Endothelial cell of umbilical vein (primary cell): ENCODE measurements at regions not wholly inside any gene's neighbourhood (a gene's known extent, or its start where the extent isn't known, plus 50 kb on each side); places are given as distances from the start of the nearest gene placed in this dataset.

Experiments
- BruUV-seq: library from RNA; stranded (reverse); fragments of 400-500 nt; replicated peaks from 2 replicates; lab custom pipeline; 2021; lab: Mats Ljungman, UMichigan
- CTCF ChIA-PET: fragments of 300-600, 350-600 bp; sonication (Branson Sonifier 250); formaldehyde crosslinking; loops from one replicate; lab custom pipeline; 2021; ENCODE audit warnings: antibody characterized with exemption, inconsistent platforms; lab: Charles Lee
- POLR2A ChIA-PET: fragments of 300-600, 350-600 bp; sonication (Branson Sonifier 250); formaldehyde crosslinking; loops from one replicate; lab custom pipeline; 2021; ENCODE audit warnings: antibody characterized with exemption, inconsistent platforms; lab: Charles Lee
- DNase-seq: peaks from one replicate; pipeline ENCODE4 v3.0.0-alpha.2; 2011; ENCODE audit warnings: low read depth, low spot score
- FAIRE-seq: peaks from 2 replicates; lab custom pipeline; 2011; peaks lifted over from hg19 to GRCh38; lab: Jason Lieb, UNC
- H2AFZ ChIP-seq: 2 replicates; pipeline ENCODE4 v1.6.0; 2012; ENCODE audit warnings: low read depth, low read length, control low read depth, inconsistent platforms
- H3K27ac ChIP-seq: 2 replicates; pipeline ENCODE4 v1.5.1; 2011; ENCODE audit warnings: low read depth, mild to moderate bottlenecking, control low read depth, low read length, moderate library complexity; ENCODE audit not compliant: insufficient read depth
- H3K27me3 ChIP-seq, 2 experiments: 2 replicates each; pipeline versions ENCODE4 v1.6.0 to v1.6.1; 2011; ENCODE audit warnings: low read length in 2 of 2, mixed read lengths in 1 of 2; ENCODE audit not compliant: control insufficient read depth in 2 of 2, insufficient read depth in 2 of 2
- H3K36me3 ChIP-seq, 2 experiments: 2 replicates in 1 of 2; 3 replicates in 1 of 2; pipeline ENCODE4 v1.5.1; 2011; ENCODE audit warnings: low read length in 2 of 2, mild to moderate bottlenecking in 1 of 2, moderate library complexity in 1 of 2; ENCODE audit not compliant: control insufficient read depth in 2 of 2, insufficient read depth in 2 of 2; ENCODE audit errors: extremely low read depth in 1 of 2
- H3K4me1 ChIP-seq: 3 replicates; pipeline ENCODE4 v1.5.1; 2011; ENCODE audit warnings: mild to moderate bottlenecking, low read length; ENCODE audit not compliant: control insufficient read depth, insufficient read depth; ENCODE audit errors: extremely low read depth
- H3K4me2 ChIP-seq: 2 replicates; pipeline ENCODE4 v1.6.1; 2011; ENCODE audit warnings: low read length, control low read depth, mixed read lengths; ENCODE audit not compliant: insufficient read depth
- H3K4me3 ChIP-seq, 3 experiments: fragments of 200-600 bp in 1 of 3; sonication (generic), shearing (Covaris generic) in 1 of 3; replicated peaks in 1 of 3; 2 replicates each; pipeline ENCODE4 v1.5.1; 2011 to 2016; ENCODE audit warnings: control low read depth in 3 of 3, low read length in 3 of 3, mild to moderate bottlenecking in 2 of 3, inconsistent platforms in 1 of 3, low read depth in 1 of 3, moderate library complexity in 1 of 3; ENCODE audit not compliant: insufficient read depth in 1 of 3
- H3K79me2 ChIP-seq: 2 replicates; pipeline ENCODE4 v1.6.0; 2012; ENCODE audit warnings: low read length, inconsistent platforms; ENCODE audit not compliant: control insufficient read depth, insufficient read depth
- H3K9ac ChIP-seq: replicated peaks from 2 replicates; pipeline ENCODE3; 2011; ENCODE audit warnings: low read length, control low read depth; ENCODE audit not compliant: insufficient read depth; ENCODE audit errors: extremely low read depth
- H3K9me1 ChIP-seq: replicated peaks from 3 replicates; pipeline ENCODE4 v1.6.0; 2011; ENCODE audit warnings: mild to moderate bottlenecking, low read length; ENCODE audit not compliant: control insufficient read depth, insufficient read depth; ENCODE audit errors: extremely low read depth
- H3K9me3 ChIP-seq: replicated peaks from 2 replicates; pipeline ENCODE4 v1.5.1; 2012; ENCODE audit warnings: low read length, inconsistent platforms; ENCODE audit not compliant: control insufficient read depth, insufficient read depth
- H4K20me1 ChIP-seq: replicated peaks from 2 replicates; pipeline ENCODE3; 2011; ENCODE audit warnings: mild to moderate bottlenecking, low read length; ENCODE audit not compliant: control insufficient read depth, insufficient read depth; ENCODE audit errors: extremely low read depth
- CTCF ChIP-seq, 2 donors: IDR thresholded peaks; 1 replicate in 1 of 2; 2 replicates in 1 of 2; pipeline ENCODE4 v1.5.1; 2011; ENCODE audit warnings: low read length in 2 of 2, mild to moderate bottlenecking in 2 of 2, moderate library complexity in 2 of 2, control low read depth in 1 of 2, inconsistent platforms in 1 of 2, low read depth in 1 of 2; ENCODE audit not compliant: insufficient read depth in 1 of 2; ENCODE audit errors: extremely low read depth in 1 of 2
- EZH2 ChIP-seq: IDR thresholded peaks from 2 replicates; pipeline ENCODE4 v1.6.1; 2012; ENCODE audit warnings: borderline replicate concordance, low read depth, mild to moderate bottlenecking, moderate library complexity, low read length, inconsistent platforms; ENCODE audit not compliant: severe bottlenecking
- FOS ChIP-seq: IDR thresholded peaks from 2 replicates; pipeline ENCODE4 v1.6.1; 2011; ENCODE audit warnings: mild to moderate bottlenecking, low read length, moderate library complexity, borderline replicate concordance; ENCODE audit not compliant: insufficient read depth
- JUN ChIP-seq: IDR thresholded peaks from 2 replicates; pipeline ENCODE4 v1.6.1; 2011; ENCODE audit warnings: borderline replicate concordance, low read depth; ENCODE audit not compliant: insufficient read length, insufficient read depth
- MAX ChIP-seq: IDR thresholded peaks from 2 replicates; pipeline ENCODE4 v1.6.1; 2011; ENCODE audit not compliant: insufficient read depth, insufficient read length
- MYC ChIP-seq: IDR thresholded peaks from one replicate; pipeline ENCODE4 v1.6.1; 2011; ENCODE audit warnings: mild to moderate bottlenecking, low read depth, low read length
- POLR2A ChIP-seq: IDR thresholded peaks from 2 replicates; pipeline ENCODE4 v1.6.1; 2012; ENCODE audit warnings: low read depth, mild to moderate bottlenecking, control low read depth, low read length
- POLR2AphosphoS5 ChIP-seq: IDR thresholded peaks from 2 replicates; pipeline ENCODE4 v1.6.1; 2012; ENCODE audit warnings: low read depth, mild to moderate bottlenecking, control low read depth, low read length, moderate library complexity; ENCODE audit not compliant: insufficient read depth
- dilution Hi-C: fragments of 300-500 bp; cut with MboI; formaldehyde crosslinking; loops from one replicate; pipeline ENCODE4 v1.15.0; 2019; ENCODE audit warnings: low sequenced_read_pairs; ENCODE audit not compliant: extremely low pct_ligation_motif_present
- intact Hi-C: fragments of 100-400 bp; cut with micrococcal nuclease; formaldehyde crosslinking; loops from one replicate; pipeline ENCODE4 v1.10.0; 2022

GRCh38 chr6:793261-793660 lies 100.3 kb upstream of the EXOC2 start:
- Histone ChIP-seq H3K9me3 (no peaks in the 10 kb centered on the region), H3K36me3 (no peaks in the 10 kb centered on the region), H3K27ac (no peak overlapping the region), H3K4me3 (no peak overlapping the region), H3K9ac (no peak overlapping the region), H2AFZ (no peak overlapping the region), H3K4me2 (no peak overlapping the region), H3K9me1 (no peaks in the 10 kb centered on the region), H3K27me3 (peaks cover 3 to 16% of the 10 kb centered on the region in 2 experiments), H3K79me2 (no peaks in the 10 kb centered on the region), H3K4me1 (no peaks in the 10 kb centered on the region), H4K20me1 (no peaks in the 10 kb centered on the region)
- BruUV-seq = no TSS peak
- no peak for DNase-seq
- dilution Hi-C loops = no loop called here
- ChIA-PET CTCF (interaction anchor here (1.2 to 1.5 kb wide), 3 partner anchors 11 to 604 kb away, joined by 3 to 4 read pairs (median 4); no protein-coding TSS in a partner anchor), POLR2A (no interaction called here)
- no peak for FAIRE-seq
- no peak for TF ChIP-seq MAX
- no peak for TF ChIP-seq MYC
- no peak for TF ChIP-seq FOS
- TF ChIP-seq POLR2A = no peak
- intact Hi-C loops = no loop called here

GRCh38 chr6:792662-793061 lies 99.7 kb upstream of the EXOC2 start:
- DNase-seq = no peak
- CTCF ChIA-PET = interaction anchor here (0.7 to 1.5 kb wide), 4 partner anchors 11 to 605 kb away, joined by 3 to 4 read pairs (median 4); no protein-coding TSS in a partner anchor
- POLR2A ChIA-PET = no interaction called here
- H2AFZ ChIP-seq = no peak overlapping the region
- H3K9me3 ChIP-seq = no peaks in the 10 kb centered on the region
- TF ChIP-seq POLR2AphosphoS5 (no peak), CTCF (IDR thresholded peaks at IDR 0.05; ENCODE audit: extremely low read depth in 1 of 2, insufficient read depth in 1 of 2, low read depth in 1 of 2, low read length in 2 of 2) (no peak), MYC (no peak), MAX (no peak), EZH2 (no peak), JUN (no peak), FOS (no peak)
- H3K4me2 ChIP-seq = no peak overlapping the region
- no peaks in the 10 kb centered on the region for H3K36me3 ChIP-seq
- no peak overlapping the region for H3K4me3 ChIP-seq
- no TSS peak for BruUV-seq
- no peak overlapping the region for H3K27ac ChIP-seq
- no peaks in the 10 kb centered on the region for H3K79me2 ChIP-seq
- H3K9ac ChIP-seq = no peak overlapping the region
- no peaks in the 10 kb centered on the region for H3K9me1 ChIP-seq
- peaks cover 3 to 16% of the 10 kb centered on the region in 2 experiments for H3K27me3 ChIP-seq
- intact Hi-C loops (no loop called here), dilution Hi-C loops (no loop called here)
- no peaks in the 10 kb centered on the region for H4K20me1 ChIP-seq
- no peaks in the 10 kb centered on the region for H3K4me1 ChIP-seq
- no peak for FAIRE-seq
